ENCODE measurements at regions not wholly inside any gene's neighbourhood (a gene's known extent, or its start where the extent isn't known, plus 50 kb on each side); places are given as distances from the start of the nearest gene placed in this dataset.

DNA sequence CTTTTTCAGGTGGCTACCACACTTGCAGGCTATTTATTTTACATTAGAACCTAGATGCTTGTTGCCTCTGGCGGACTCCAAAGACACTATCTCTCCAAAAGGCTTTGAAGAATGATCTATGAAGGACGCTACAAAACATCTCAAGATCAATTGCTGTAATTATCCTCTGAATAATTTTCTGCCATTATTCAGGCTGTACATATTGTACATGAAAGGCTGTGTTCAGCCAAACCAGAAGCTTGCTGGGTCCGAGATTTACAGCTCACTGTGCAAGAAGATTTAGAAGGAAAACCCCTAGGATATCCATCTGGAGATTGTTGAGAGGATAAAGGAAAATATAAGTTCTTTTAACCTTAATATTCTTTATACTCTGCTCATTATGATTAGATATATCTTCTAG is 523.6 kb upstream of the PLXNA2 start:
- no peak for DNase-seq

DNA sequence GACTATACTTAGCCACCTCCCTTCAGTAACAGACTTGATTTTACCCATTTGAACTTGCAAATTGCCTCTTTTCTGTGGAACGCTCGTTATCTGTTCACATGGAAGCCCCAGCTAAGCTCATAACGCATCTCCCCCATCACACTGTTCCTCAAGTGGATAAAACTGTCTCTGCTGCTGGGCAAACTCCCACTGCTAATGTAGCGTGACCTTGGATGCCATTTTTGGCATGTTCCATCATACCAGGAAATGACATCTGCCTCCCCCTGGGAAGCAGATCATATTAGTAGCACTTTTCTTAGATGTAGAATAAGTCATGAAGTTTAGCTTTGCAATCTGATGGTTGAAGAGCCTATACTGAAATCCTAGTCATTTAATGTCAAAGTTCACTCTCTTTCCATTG is 528.7 kb upstream of the PLXNA2 start:
- DNase-seq, result no peak

DNA sequence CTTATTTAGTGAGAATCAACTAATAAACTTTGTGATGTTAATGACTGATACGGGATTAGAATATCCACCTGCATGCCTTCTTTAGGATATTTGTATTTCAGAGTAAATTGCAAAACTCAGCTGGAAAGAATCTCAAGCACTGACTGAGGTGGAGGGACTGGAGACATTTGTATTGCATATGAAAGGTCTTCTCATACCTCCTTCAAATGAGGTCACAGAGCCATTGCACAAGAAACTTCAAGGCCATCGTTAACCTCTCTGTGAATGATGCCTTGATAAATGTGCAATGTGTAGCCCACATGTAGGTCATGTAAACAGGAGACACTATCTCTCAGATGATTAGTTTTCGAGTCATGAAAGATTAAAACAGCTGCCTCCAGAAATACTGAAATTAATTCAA is 531.7 kb upstream of the PLXNA2 start:
- DNase-seq, result no peak

DNA sequence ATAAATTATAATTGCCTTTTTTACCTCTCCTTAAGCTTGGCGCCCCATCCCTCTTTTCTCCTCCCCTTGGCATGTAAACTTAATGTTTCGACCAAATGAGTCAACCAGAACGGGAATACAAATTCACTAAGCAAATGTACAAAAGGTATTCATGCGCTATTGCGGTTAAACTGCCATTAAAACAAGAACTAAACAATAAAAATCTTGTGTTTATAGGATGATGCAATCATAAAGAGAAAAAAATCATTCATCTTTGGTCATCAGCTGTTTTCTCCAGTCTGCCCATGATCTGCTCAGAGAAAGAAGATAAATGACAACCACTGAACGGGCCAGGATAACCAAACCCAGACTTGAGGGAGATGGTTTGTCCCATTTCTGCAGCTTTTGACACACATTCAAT is 534.2 kb upstream of the PLXNA2 start:
- no peak for DNase-seq

DNA sequence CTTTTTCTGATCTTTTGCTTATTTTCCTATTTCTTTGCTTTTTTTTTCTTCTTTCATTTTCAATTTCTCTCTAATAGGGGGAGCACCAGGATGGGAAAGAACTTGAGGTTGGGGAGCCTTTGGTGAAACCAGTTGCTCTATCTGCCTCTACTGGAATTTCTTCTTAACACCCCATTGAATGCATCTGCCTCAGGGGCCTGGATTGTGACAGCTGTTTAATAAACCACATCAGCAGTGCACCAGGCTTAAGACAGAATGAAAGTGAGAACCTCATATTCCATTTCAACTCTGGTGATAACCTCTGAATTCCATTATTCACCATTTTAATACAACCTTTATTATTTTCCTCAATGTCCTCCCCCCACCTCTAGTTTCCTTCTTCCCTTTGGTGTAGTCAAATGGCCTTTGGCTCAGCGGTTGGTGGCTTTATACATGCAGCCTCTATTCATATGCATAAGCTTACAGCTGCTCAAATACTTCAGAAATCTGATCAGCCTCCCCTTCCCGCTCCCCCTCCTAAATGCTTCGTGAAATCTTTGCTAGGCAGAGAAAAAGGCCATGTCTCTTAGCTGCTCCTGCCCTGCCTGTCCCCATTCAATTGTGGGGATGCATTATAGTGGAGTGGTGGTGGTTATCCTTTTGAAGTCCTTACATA is 537.3 kb upstream of the PLXNA2 start:
- no peak for DNase-seq

- DNase-seq, result no peak
Observed at GRCh38 chr1:208782186-208782585, 538.0 kb upstream of the PLXNA2 start.

DNA sequence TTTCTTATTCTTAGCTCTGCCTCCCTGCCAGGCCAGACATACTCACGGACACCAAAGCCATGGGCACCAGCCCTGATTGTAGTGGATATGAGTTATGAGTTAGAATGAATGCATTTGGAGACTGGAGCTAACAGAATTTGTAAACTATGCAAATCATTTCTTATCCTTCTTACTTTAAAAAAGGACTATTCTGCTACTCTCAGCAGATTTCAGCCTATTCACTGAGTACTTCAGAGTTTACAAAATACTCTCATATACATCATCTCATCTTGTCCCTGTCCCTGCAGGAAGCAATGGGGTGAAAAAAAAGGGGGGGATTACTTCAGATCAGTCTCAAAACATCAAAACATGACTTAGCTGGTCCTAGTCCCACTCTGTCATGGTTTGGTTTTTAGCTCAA is 541.4 kb upstream of the PLXNA2 start:
- no peak for DNase-seq

- DNase-seq, result peak in 1 of 58 donors; percentile 1
Observed at GRCh38 chr1:208787219-208787618, 543.0 kb upstream of the PLXNA2 start.

GRCh38 chr1:208788013-208788540 is 543.9 kb upstream of the PLXNA2 start:
- DNase-seq, result no peak

DNA sequence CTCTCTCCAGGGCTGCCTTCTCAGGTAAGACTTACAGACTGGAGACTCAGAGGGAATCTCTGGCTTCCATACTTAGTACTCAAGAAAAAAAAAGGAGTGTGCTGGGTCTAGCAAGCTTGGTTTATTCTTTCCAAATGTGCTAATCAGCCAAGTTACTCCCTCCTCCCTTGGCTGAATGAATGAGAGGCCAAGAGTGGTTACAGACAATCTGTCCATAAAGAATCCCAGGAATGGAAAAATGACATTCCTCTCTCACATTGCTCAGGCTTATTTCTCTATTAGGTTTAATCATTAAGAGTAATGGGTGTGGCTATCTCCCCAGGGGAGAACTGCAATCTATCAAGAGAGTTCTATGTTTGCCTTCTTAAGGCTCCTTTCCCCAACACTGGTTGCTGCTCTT is 547.3 kb upstream of the PLXNA2 start:
- no peak for DNase-seq

DNA sequence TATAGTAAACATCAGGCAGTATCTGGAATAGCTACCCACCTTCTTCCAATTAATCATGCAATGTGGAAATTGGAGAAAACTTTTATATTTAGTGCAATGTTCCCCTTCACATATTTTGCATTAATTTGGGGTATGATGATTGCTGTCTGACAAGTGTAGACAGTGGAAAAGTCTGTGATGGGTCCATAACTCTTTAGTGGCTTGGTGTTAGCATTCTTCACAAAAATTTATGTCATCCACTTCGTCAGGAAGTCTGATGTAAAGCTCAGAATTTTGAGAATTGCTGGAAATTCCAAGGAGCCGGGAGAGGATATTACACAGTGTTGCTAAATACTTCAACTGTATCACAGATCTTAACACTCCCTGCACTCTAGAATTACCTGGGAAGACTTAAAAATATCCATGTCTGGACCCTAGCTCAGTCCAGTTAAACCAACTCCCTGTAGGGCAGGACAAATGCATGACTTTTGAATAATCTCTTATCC is 549.7 kb upstream of the PLXNA2 start:
- DNase-seq, result no peak

- no peak for DNase-seq
Observed at GRCh38 chr1:208799186-208799585, 555.0 kb upstream of the PLXNA2 start.

DNA sequence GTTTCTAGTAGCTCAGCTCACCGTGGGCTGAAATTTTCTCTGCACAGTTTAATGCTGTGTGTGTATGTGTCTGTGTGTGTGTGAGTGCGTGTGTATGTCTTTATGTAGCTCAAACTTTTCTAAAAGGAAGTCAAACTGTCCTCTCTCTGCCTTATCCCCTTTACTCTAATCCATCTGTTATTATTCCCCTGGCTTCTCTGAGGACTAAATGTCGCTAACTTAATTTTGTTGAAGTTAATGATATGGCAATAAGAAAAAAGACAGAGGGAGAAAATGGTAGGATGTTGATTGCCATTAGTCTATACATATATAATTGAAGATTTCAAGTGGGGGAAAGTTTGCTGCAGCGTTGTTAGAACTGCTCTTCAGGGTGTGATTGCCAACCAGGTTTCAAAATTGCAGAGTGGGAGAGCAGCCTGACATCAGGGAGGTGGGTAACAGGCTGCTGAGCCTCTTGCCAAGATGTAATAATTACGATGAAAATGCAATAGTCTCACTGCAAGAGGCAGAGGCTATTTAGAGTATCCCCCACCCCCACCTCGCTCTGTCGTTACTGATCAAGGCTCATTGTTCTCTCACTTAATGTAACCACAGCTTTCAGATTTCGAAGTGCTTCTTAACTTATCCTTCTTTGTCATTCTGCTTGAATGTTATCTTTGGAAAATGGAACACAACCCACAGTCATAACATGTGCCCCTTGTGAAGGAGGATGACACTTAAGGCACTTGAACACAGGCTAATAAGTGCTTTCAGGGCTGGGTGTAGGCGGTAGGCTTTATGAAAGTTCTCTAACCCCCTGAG is 559.0 kb upstream of the PLXNA2 start:
- DNase-seq, result peak in 1 of 58 donors; percentile 20

GRCh38 chr1:208807446-208808127 is 563.4 kb upstream of the PLXNA2 start:
- peak in 1 of 58 donors; percentile 12 for DNase-seq

- DNase-seq, result no peak
Observed at GRCh38 chr1:208808301-208808700, 564.1 kb upstream of the PLXNA2 start.

- DNase-seq, result no peak
Observed at GRCh38 chr1:208809876-208810275, 565.7 kb upstream of the PLXNA2 start.

DNA sequence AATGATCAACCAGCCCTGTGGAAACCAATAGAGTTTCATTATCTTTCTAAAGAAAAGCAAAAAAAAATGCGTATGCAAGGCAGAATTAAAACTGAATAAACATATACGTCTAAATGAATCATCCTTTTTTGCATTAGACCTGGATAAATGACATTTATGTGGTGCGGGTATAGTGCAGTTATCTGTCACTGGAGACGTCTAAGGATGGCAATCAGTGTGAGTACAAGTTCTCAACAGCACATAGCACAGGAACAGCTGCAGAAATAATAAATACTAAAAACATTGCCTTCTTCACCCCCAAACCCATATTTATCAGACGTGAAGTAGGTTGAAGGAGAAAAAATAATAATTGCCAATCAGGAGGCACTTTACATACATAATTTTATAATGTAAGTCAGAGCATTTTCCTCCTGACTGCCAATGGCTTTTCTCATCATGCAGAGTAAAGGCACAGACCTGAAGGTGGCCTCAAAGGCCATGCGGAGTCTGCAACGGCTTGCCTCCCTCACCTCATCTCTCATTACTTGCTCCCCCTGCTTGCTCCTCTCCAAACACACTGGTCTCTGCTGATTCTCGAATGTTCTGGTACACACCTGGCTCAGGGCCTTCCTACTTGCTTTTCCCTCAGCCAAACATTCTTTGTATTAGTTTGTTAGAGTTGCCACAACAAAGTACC is 574.7 kb upstream of the PLXNA2 start:
- no peak for DNase-seq

- DNase-seq, result no peak
Observed at GRCh38 chr1:208820580-208821212, 576.5 kb upstream of the PLXNA2 start.

- no peak for DNase-seq
Observed at GRCh38 chr1:208821939-208822338, 577.8 kb upstream of the PLXNA2 start.

DNA sequence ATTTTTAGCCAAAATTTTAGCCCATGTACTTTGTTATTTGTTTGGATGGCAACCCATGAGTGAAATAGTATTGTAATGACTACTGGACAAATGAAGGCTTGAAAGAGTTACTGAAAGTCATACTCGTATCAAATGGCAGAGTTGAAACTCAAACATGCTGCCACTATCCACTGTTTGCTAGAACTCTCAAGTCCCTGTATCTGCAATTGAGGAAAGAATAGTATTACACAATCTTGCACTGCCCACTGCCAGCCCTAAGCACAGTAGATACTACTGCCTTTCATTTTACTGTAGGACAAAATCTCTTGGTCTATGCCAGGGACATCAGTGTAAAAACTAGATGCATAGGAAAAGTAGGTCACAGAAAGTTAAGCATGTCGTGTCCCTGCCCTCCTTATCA is 581.1 kb upstream of the PLXNA2 start:
- no peak for DNase-seq

- no peak for DNase-seq
Observed at GRCh38 chr1:208829595-208829994, 585.4 kb upstream of the PLXNA2 start.
